GM19043 (cell line): ENCODE measurements at regions not wholly inside any gene's neighbourhood (a gene's known extent, or its start where the extent isn't known, plus 50 kb on each side); places are given as distances from the start of the nearest gene placed in this dataset.

ENCODE experiments used
- ATAC-seq: cut with Tn5 transposase; IDR thresholded peaks from one replicate; pipeline ENCODE4 v1.9.1; 2021; ENCODE audit warnings: low read depth; ENCODE audit not compliant: unreplicated experiment

GRCh38 chr5:52491071-52491787, 296.5 kb upstream of the ITGA1 start:
- ATAC-seq = no peak

- ATAC-seq = no peak
These were observed 295.9 kb upstream of the ITGA1 start for GRCh38 chr5:52491818-52492217.

GRCh38 chr5:52497133-52497693, 290.5 kb upstream of the ITGA1 start:
- no peak for ATAC-seq

- no peak for ATAC-seq
These were observed 289.1 kb upstream of the ITGA1 start for GRCh38 chr5:52498607-52499006.

GRCh38 chr5:52502460-52502999, 285.2 kb upstream of the ITGA1 start:
- ATAC-seq = no peak

GRCh38 chr5:52504584-52505240, 283.0 kb upstream of the ITGA1 start:
- ATAC-seq = no peak

GRCh38 chr5:52517667-52518066, 270.0 kb upstream of the ITGA1 start:
- no peak for ATAC-seq

GRCh38 chr5:52520171-52520570, 267.5 kb upstream of the ITGA1 start:
- ATAC-seq = no peak

GRCh38 chr5:52521236-52521635, 266.5 kb upstream of the ITGA1 start:
- no peak for ATAC-seq

GRCh38 chr5:52523701-52524100, 264.0 kb upstream of the ITGA1 start:
- no peak for ATAC-seq

- no peak for ATAC-seq
These were observed 256.6 kb upstream of the ITGA1 start for GRCh38 chr5:52531105-52531504.

GRCh38 chr5:52543594-52543993, 244.1 kb upstream of the ITGA1 start:
- no peak for ATAC-seq

GRCh38 chr5:52544738-52545137, 243.0 kb upstream of the ITGA1 start:
- no peak for ATAC-seq

- ATAC-seq = no peak
These were observed 233.4 kb upstream of the ITGA1 start for GRCh38 chr5:52554293-52554692.

- ATAC-seq = no peak
These were observed 227.3 kb upstream of the ITGA1 start for GRCh38 chr5:52560366-52560765.

GRCh38 chr5:52562473-52562872, 225.2 kb upstream of the ITGA1 start:
- ATAC-seq = no peak

- no peak for ATAC-seq
These were observed 223.1 kb upstream of the ITGA1 start for GRCh38 chr5:52564587-52564986.

- no peak for ATAC-seq
These were observed 210.2 kb upstream of the ITGA1 start for GRCh38 chr5:52577546-52577945.

- ATAC-seq = no peak
These were observed 208.3 kb upstream of the ITGA1 start for GRCh38 chr5:52579391-52579790.

GRCh38 chr5:52580921-52581320, 206.8 kb upstream of the ITGA1 start:
- no peak for ATAC-seq

- ATAC-seq = no peak
These were observed 205.4 kb upstream of the ITGA1 start for GRCh38 chr5:52582313-52582712.

GRCh38 chr5:52587131-52587530, 200.6 kb upstream of the ITGA1 start:
- ATAC-seq = no peak
